ENCODE measurements at regions not wholly inside any gene's neighbourhood (a gene's known extent, or its start where the extent isn't known, plus 50 kb on each side); places are given as distances from the start of the nearest gene placed in this dataset.

DNA sequence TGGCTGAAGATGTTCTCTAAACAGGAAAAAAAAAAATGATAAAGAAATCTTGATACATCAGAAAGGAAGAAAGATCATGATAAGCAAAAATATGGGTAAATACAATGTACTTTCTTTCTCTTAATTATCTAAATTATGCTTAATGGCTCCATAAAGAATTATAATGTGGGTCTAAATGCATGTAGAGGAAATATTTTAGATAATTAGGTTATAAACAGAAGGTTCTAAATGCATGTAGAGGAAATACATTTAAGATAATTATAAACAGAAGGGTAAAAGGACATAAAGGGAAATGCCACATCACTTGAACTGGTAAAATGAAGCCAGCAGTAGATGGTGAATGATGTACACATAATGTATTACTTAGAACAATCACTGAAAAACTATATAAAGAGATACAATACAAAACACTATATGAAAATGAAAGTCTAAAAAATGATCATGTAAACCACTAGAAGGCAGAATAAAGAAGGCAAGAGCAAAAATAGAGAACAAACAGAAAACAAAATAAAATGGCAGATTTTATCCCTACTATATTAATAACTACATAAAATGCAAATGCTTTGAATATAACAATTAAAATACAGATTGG is 308.4 kb upstream of the CDH2 start:
- Histone ChIP-seq H3K4me3 (ENCODE audit: control insufficient read depth in 2 of 3, extremely low read depth in 1 of 3, insufficient read depth in 2 of 3, low read depth in 1 of 3, low read length in 3 of 3) (no peak overlapping the region), H3K9me3 (ENCODE audit: control insufficient read depth, low read depth, low read length) (no peaks in the 10 kb centered on the region), H3K4me2 (ENCODE audit: control insufficient read depth, extremely low read depth, insufficient read depth, low read depth, low read length) (no peak overlapping the region), H3K9me1 (ENCODE audit: control insufficient read depth, extremely low read depth, insufficient read depth, low read length) (no peaks in the 10 kb centered on the region), H3K27ac (ENCODE audit: control insufficient read depth, insufficient read depth, low read length) (no peak overlapping the region), H3K27me3 (ENCODE audit: control insufficient read depth, extremely low read depth, insufficient read depth, low read length) (no peaks in the 10 kb centered on the region), H4K20me1 (ENCODE audit: control insufficient read depth, extremely low read depth, insufficient read depth, low read length) (no peaks in the 10 kb centered on the region), H3K79me2 (ENCODE audit: control insufficient read depth, insufficient read depth, low read length) (no peaks in the 10 kb centered on the region), H3K9ac (ENCODE audit: control insufficient read depth, extremely low read depth, insufficient read depth, low read length) (no peak overlapping the region), H3K4me1 (ENCODE audit: control insufficient read depth, extremely low read depth, insufficient read depth, low read length) (no peaks in the 10 kb centered on the region), H2AFZ (ENCODE audit: control insufficient read depth, low read length) (no peak overlapping the region), H3K36me3 (ENCODE audit: control insufficient read depth in 2 of 2, extremely low read depth in 1 of 2, insufficient read depth in 2 of 2, low read length in 2 of 2) (no peaks in the 10 kb centered on the region)
- DNase-seq (ENCODE audit: low read depth, low spot score), result no peak
- FAIRE-seq, result no peak
- dilution Hi-C loops (cut with MboI; ENCODE audit: extremely low pct_ligation_motif_present, low sequenced_read_pairs), result no loop called here
- TF ChIP-seq EZH2 (IDR thresholded peaks at IDR 0.05; ENCODE audit: low read length), result no peak
- TF ChIP-seq, protein P1, sequence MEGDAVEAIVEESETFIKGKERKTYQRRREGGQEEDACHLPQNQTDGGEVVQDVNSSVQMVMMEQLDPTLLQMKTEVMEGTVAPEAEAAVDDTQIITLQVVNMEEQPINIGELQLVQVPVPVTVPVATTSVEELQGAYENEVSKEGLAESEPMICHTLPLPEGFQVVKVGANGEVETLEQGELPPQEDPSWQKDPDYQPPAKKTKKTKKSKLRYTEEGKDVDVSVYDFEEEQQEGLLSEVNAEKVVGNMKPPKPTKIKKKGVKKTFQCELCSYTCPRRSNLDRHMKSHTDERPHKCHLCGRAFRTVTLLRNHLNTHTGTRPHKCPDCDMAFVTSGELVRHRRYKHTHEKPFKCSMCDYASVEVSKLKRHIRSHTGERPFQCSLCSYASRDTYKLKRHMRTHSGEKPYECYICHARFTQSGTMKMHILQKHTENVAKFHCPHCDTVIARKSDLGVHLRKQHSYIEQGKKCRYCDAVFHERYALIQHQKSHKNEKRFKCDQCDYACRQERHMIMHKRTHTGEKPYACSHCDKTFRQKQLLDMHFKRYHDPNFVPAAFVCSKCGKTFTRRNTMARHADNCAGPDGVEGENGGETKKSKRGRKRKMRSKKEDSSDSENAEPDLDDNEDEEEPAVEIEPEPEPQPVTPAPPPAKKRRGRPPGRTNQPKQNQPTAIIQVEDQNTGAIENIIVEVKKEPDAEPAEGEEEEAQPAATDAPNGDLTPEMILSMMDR (optimal IDR thresholded peaks at IDR 0.05 in 1 of 3, IDR thresholded peaks at IDR 0.05 in 1 of 3, conservative IDR thresholded peaks at IDR 0.05 in 1 of 3; ENCODE audit: extremely low read depth in 1 of 3, insufficient read depth in 2 of 3, low read length in 3 of 3), result no peak

DNA sequence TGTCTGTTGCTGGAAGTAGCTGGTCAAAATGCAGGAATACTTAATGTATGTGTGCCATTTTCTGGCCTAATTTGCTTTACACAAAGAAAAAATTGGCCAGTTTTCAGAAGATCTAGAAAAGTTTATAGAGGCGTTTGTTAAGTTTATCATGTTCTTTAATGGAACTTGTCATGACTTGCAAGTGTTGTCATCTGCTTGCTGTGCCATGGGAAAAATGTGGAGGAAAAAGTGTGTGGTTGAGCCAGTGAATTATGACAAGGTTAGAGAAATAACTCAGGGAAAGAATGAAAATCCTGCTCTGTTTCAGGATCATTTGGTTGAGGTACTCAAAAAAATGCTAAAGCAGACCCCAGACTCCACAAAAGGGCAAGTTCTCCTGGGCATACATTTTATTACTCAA is 301.6 kb upstream of the CDH2 start:
- no peaks in the 10 kb centered on the region for H3K27me3 ChIP-seq (ENCODE audit: control insufficient read depth, extremely low read depth, insufficient read depth, low read length)
- TF ChIP-seq, protein P1 (optimal IDR thresholded peaks at IDR 0.05 in 1 of 3, IDR thresholded peaks at IDR 0.05 in 1 of 3, conservative IDR thresholded peaks at IDR 0.05 in 1 of 3; ENCODE audit: extremely low read depth in 1 of 3, insufficient read depth in 2 of 3, low read length in 3 of 3), result no peak
- no peak for TF ChIP-seq EZH2 (IDR thresholded peaks at IDR 0.05; ENCODE audit: low read length)
- no peak overlapping the region for H3K9ac ChIP-seq (ENCODE audit: control insufficient read depth, extremely low read depth, insufficient read depth, low read length)
- no peak overlapping the region for H3K4me2 ChIP-seq (ENCODE audit: control insufficient read depth, extremely low read depth, insufficient read depth, low read depth, low read length)
- no peaks in the 10 kb centered on the region for H4K20me1 ChIP-seq (ENCODE audit: control insufficient read depth, extremely low read depth, insufficient read depth, low read length)
- H3K4me3 ChIP-seq (ENCODE audit: control insufficient read depth in 2 of 3, extremely low read depth in 1 of 3, insufficient read depth in 2 of 3, low read depth in 1 of 3, low read length in 3 of 3), result no peak overlapping the region
- DNase-seq (ENCODE audit: low read depth, low spot score) (no peak), FAIRE-seq (no peak)
- no peaks in the 10 kb centered on the region for H3K4me1 ChIP-seq (ENCODE audit: control insufficient read depth, extremely low read depth, insufficient read depth, low read length)
- no peak overlapping the region for H3K27ac ChIP-seq (ENCODE audit: control insufficient read depth, insufficient read depth, low read length)
- no peaks in the 10 kb centered on the region for H3K79me2 ChIP-seq (ENCODE audit: control insufficient read depth, insufficient read depth, low read length)
- dilution Hi-C loops (cut with MboI; ENCODE audit: extremely low pct_ligation_motif_present, low sequenced_read_pairs), result no loop called here
- no peaks in the 10 kb centered on the region for H3K9me1 ChIP-seq (ENCODE audit: control insufficient read depth, extremely low read depth, insufficient read depth, low read length)
- no peak overlapping the region for H2AFZ ChIP-seq (ENCODE audit: control insufficient read depth, low read length)
- no peaks in the 10 kb centered on the region for H3K36me3 ChIP-seq (ENCODE audit: control insufficient read depth in 2 of 2, extremely low read depth in 1 of 2, insufficient read depth in 2 of 2, low read length in 2 of 2)
- H3K9me3 ChIP-seq (ENCODE audit: control insufficient read depth, low read depth, low read length), result no peaks in the 10 kb centered on the region

Data from keratinocyte (primary cell).